Activated CD8-positive, alpha-beta memory T cell treated with anti-CD3 and anti-CD28 coated beads, Interleukin-2, amount 50 U/mL, for 24 hours (primary cell): ENCODE measurements at regions not wholly inside any gene's neighbourhood (a gene's known extent, or its start where the extent isn't known, plus 50 kb on each side); places are given as distances from the start of the nearest gene placed in this dataset.

Experiments
- DNase-seq: peaks from one replicate; pipeline ENCODE4 v3.0.0-alpha.2; 2020; ENCODE audit errors: extremely low read depth

DNA sequence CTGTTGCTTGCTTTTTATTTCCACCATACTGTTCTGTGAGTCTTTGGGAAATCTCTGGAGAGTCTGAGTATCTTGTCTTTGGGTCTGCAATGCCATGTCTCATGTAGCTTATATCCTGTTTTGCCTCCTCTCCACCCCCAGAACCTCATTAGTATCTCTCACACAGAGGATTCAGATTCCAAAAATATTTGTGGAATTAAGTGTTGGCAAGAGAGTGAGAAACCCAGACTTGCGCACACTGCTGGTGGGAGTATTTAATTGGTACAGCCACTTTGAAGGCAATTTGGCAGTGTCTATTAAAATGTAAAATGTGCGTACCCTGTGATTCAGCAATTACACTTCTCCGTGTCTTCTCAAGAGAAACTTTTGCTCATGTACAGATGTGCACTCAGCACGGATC, 68.6 kb downstream of the ZNF621 start:
- DNase-seq, result no peak

DNA sequence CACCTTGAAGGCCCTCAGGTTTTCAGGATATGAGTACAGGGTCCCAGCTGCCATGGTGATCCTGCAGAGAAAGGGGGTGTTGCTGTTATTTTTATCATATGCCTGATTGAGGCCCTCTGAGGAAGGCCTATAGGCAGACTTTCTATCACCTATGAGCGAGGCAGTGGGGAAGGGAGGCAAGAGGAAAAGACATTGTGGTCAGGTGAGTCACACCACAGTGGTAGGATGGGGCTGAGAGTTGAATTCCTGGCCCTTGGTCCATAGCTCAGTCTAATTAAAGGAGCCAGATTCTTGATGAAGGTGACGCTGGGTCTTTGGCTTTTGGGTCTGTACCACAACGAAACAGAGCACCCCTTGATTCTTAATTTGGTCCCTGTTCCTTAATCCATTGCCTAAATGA, 72.7 kb downstream of the ZNF621 start:
- DNase-seq, result no peak

DNA sequence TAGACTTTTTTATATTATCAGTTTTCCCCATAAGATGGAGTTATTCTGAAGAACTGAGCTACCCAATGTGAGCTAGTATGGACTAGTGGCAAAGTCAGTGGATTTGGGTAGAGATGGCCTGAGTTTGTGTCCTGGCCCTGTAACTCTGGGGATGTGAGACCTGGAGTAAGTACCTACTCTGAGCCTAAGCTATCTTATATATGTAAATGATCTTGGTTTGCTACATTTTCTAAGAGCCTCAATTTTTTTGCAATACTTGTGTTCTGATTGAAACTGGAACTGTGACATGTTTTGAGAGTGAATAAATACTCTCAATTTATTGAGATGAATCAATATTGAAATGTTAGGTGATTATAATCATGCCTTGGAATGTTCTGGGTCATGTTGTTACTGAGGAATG, 73.6 kb downstream of the ZNF621 start:
- no peak for DNase-seq

DNA sequence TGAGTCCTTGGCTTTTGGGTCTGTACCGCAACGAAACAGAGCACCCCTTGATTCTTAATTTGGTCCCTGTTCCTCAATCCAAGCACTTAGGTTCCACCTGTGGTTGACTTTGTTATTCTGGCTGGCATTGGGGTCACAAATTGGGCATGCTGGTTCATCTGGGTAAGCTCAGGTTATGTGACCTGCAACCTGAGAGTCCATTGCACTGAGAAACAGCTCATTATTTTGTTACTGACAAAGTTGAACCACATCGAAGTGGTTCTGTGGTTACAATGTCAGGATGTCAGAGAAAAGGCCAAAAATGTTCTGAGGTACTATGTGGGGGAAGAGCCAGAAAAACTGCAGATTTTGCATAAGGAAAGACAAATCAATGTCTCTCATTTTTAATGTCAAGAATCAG, 74.2 kb downstream of the ZNF621 start:
- DNase-seq, result no peak

DNA sequence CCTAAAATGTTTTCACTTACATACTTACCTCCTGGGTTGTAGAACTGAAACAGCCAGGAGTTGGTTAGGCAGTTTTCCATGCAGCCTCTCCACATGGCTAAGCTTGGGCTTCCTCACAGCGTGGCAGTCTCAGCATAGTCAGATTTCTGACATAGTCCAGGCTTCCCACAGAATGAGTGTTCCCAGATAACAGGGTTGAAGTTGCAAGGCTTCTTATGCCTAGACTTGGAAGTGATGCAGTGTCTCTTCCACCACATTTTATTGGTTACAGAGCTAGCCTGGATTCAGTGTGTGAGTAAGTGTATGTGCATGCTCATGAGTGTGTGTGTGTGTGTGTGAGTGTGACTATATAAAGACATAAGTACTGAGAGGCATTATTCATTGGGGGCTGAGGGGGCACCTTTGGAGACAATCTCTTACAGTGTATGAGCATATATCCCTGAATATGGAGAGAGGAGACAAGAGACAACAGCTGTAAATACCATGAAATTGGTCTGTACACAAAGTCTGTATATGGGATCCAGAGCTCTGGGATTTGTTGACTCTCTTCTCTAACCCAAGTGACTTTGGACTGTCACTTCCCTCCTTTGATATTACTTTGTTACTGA, 78.1 kb downstream of the ZNF621 start:
- no peak for DNase-seq

DNA sequence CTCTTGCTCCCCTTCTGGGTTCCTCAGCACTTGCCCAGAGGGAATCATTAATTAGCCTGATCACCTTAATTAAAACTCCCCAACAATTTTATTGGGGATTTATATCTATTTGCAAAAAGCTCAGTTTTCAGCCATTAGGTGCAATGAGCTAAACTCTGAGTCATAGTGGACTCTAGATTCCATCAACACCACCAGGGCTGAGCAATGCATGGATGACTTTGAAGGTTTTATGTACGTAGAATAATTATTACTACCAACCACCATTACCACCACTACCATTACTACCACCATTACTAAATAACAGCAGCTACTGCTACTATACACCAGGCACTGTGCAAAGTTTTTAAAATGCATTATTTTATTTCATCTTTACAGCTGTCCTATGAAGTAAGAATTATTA, 81.2 kb downstream of the ZNF621 start:
- DNase-seq, result no peak

DNA sequence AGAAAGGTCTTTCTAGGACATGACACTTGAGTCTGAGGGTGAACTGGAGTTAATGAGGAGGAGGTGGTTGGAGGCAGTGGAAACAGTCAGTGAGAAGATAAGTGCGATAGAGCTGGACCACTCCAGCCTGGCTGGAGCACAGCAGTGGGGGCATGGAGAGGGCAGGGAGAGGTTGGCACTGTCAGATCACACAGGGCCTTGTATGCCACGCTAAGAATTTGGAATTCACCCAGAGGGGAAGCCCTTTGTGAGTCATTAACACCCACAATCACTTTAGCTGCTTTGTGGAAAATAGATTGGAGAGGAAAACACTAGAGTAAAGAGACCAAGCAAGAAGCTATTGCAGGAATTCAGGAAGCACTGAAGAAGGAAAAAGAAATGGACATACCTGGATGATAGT, 83.3 kb downstream of the ZNF621 start:
- no peak for DNase-seq

DNA sequence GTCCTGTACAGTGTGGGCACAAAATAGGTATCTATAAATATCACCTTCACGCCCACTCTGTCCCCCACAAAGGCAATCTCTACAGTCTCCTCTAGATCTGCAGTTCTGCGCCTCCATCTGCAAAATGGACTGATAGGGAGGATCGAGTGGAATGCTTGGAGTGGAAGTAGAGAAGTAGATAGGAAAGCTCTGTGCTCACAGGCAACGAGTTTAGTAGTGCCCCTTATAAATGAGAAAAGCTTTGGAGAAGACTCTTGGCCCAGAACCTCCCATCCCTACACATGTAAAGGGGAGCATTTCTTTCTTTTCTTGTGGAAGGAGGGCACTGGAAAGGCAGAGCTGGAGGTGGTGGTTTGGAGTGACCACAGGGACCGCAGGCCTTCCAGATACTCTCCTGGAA, 88.5 kb downstream of the ZNF621 start:
- DNase-seq, result no peak

DNA sequence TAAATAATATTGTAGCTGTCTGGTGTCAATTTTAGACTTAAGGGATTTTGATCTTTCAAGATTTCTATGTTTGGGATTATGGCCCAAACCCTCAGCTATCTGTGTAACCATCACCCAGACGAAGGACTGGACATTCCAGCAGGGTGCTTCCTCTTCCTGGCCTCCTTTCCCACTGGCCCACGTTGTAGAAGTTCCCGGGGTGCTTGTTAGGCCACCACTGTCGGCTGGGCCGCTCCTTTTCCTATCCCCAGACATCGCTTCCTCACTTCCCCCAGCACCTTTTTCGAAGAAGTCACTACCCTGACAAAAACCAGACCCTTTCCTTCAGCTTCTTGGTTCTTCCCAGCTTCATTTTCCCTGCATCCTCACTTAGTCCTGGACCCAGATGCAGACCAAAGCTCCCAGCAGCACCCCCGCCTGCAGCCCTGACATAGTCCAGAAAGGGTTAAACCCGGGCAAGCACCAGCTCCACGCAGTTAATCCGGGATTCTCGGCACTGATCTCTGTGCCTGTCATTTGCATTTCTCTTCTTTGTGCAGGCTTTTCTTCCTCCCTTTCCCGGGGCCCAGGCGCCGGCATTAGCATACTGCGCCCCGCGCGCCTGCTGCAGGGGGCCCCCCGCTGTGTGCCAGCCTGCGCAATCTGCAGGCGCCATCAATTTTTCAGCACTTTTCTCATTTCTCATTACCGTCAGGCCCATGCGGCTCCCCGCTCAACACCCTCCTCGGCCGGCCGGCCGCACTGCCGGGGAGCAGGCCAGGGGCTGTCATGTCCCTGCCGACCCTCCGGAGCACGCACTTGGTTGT, 90.6 kb downstream of the ZNF621 start:
- no peak for DNase-seq

DNA sequence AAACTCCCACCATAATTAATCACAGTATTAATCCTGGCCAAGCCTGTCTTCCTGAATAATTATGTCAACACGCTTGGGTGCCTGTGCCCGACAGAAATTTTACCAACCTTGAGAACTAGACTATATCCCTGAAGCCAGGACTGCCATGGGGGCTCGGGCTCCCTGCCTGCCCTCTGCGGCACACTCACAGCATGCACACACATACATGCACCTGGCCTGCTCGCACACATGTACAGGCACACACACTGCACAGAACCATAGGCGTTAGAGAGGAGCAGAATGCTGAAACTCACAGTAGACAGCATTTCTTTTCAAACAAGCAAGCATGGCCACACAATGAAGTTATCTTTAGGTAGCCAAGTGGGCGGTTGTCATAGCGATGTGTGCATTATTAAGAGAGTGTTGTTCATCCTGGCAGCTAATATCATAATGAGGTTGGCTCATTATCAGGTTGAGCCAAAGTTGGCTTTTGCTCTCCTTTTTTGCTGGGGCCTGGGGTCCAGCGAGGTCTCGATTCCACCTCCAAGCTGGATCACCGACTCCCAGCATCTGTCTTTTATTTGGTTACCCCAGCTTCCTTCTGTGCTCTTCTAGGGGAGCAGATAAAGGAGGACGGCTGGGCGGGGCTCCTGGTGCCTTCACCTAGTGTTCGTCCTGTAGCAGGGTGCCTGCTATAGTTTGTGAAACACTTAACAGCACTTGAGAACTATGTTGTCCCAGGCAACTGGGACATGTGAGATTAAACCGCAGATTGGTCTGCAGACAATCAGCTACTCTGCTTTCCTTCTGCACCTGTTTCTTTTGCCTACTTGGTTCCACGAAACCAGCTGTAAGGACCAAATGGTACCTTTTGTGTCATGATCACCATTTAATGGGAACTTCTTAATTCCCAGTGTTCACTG, 91.4 kb downstream of the ZNF621 start:
- no peak for DNase-seq

DNA sequence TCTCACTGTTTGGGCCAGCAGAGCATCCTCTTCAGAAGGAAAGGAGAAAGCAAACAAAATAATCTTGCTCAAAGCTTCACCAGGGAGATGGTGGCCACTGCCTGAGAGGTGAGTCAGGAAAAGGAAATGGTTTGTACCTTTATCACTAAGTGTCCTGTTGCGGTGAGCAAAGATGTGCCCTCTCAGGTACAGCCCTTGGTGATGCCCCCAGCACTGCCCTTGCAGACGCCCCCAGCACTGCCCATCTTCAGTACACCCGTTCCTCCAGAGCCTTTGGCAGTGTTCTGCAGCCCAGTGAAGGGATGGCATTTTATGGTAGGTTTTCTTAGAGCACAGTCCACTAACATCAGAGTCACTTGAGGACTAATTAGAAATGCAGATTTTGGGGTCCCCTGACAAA, 92.3 kb downstream of the ZNF621 start:
- no peak for DNase-seq

DNA sequence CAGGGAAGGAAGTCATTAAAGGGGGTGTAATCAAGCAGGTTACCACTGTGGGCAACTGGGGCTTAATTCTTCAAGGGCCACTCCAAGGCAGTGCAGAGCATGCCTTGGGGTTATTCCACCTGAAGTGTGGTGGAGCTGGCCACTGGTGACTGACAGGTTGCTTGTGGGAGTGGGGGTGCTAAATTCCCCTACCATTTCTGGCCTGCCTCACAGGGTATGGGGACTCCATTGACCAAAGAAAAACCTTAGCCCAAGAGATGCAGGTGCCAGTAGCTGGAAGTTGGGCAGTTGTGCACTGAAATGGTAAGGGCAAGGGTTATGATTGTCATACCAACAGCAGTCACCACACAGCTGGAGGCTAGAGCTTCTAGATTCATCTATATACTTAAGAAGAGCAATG, 93.4 kb downstream of the ZNF621 start:
- DNase-seq, result no peak

DNA sequence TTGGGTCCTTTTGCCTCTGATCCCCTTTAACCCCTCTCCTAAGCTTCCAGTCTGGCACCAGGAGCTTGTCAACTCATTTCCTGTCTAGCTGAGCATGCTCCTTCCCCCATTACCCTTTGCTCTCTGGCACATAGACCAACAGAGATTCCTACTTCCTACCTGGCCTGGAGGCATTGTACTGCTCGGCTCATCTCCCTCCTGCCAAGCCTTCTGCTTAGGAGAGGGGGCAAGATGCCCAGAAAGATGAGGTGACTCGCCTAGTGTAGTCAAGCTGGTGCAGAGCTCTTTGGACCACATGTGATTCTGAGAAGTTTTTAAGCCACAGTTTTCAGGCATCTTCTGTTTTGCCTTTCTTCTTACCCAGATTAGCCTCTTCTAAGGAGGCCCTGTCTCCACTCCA, 95.4 kb downstream of the ZNF621 start:
- no peak for DNase-seq

DNA sequence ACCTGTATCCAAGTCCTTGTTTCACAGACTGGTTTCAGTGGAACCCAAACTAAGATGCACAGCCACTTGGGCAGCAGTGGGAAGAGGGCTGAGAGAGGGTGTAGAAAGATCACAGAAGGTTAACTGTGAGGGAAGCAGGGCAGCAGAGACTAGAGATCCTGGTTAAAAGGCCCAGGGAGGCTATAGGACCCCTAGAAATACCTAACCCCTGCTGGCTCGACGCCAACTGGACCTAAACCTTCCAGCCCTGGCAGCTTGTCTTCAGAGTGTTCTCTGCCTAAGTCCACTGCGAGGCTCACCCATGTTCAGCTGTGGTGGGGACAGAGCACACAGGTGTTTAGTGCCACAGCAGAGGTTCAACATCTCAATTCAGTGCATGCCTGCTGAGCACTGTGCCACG, 96.5 kb downstream of the ZNF621 start:
- DNase-seq, result no peak

DNA sequence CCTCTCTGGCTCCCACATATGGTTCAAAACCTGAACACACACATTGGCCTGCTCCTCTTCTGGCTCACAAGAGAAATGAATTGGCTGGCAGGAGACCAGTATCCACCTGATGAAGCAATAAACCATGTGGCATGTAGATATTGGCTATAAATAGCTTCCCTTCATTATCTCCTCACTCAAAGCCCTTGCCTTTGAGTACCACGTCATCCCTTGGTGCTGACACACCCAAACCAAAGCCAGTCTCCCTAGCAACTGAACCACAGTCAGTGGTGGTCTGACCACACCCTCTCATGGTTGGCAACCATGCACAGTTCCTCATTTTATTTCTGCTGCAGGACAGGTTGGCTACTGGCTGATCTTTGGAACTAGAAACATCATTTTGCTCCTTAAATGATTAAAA, 98.8 kb downstream of the ZNF621 start:
- DNase-seq, result no peak

DNA sequence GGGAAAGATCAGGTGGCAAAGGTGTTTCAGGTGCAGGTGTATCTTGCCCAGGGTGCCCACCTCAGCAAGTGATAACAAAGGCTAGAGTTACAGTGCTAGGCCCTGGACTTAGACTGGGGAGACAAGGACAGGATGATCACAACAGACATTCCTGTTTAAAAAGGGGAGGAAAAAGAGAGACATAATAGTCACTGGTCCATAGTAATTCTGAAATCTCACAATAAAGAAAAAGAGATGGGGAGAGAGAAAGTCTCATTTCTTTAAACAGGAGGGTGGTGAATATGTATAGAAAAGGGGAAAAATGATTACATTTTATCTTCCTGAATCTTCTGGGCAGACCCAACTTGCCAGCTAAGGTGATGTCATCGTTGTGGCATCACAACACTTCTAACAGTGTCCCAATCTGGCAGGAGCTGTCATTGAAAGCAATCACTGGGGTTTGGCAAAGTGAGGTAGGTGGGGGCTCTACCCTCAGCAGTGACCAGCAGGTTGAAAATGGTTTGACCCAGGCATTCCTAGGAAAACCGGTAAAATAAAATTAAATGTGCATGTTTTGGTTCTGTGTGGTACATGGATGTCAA, 99.5 kb downstream of the ZNF621 start:
- DNase-seq, result no peak

DNA sequence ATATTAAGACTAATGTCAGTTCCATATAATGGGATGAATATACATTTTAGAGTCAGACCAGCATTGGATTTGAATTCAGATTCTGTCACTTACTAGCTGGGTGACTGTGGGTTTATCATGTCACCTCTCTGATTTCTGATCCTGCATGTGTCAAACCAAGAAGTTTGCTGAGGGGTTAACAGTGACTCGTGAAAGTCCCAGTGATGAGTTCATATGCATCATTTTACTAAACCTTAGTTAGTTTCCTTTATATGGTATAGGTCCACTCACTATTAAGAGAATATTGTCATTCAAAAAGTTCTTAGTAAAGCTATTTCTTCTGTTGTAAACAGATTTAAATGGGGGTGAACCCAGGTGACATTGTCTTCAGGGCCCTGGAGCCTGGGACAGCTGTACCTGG, 102.3 kb downstream of the ZNF621 start:
- DNase-seq, result no peak

DNA sequence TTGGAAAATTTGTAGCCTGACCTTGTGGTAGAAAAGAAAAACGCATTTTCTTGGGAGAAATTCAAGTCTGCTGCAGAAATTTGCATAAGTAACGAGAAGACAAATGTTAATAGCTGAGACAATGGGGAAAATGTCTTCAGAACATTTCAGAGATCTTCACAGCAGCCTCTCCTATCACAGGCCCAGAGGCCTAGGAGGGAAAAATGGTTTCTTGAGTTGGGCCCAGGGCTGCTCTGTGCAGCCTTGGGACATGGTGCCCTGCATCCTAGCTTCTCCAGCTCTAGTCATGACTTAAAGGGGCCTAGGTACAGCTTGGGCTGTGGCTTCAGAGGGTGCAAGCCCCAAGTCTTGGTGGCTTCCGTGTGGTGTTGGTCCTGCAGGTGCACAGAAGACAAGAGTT, 104.2 kb downstream of the ZNF621 start:
- no peak for DNase-seq

DNA sequence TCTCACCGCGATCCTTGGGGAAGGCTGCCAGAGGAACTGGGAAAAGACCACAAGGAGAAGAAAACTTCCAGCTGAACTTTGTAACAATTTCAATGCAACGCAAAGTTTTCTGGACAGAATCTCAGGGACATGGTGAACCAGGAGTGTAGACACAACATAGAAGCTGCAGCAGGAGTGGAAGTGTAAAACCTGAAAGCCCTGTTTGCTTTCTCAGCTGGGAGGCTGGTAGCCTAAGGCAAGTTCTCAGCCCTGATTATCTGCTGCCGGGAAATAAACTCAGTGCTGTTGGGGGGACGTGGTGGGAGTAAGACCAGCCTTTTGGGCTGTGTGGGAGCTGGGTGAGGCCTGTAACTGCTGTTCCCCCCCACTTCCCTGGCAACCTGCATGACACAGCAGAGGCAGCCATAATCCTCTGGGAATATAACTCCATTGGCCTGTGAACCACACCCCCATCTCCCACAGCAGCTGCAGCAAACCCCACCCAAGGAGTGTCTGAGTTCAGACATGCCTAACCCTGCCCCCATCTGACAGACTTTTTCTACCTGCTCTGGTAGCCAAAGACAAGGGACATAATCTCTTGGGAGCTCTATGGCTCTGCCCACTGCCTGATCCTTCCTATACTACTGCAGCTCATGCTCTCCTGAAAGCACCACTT, 106.7 kb downstream of the ZNF621 start:
- no peak for DNase-seq

DNA sequence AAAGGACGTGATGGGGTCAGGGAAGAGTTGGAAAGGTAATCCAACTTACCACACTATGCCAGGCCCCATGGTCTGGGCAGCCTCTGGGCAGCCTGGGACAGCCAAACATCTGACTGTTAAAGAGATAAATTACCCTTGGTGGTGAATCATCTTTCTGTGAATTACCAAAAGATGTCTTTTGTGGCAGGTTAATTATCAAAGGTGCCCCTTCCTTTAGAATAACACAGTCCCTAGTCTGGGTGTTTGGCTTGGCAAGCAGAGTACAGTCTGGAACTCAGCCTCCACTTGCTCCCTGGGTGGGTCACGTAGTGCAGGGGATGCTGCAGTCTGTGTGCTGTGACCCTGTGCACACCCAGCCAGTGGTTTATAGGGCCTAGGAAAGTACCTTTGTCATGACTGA, 113.1 kb downstream of the ZNF621 start:
- no peak for DNase-seq

DNA sequence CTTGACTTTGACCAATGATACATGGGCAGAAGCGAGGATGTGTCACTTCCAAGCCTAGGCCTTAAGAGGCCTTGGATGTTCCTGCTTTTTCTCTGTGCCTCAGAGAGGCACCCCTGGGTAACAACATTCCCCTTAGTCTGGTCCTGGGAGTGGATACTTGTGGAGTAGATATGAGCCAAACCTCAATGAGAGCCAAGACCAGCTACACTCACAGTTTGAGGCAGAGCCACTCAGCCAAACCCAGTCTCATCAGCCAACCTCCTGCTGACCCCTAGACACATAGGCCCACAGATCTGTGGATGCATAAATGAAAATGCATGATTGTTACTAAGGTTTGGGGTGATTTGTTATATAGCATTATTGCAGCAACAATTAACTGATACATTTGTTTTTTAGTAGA, 114.2 kb downstream of the ZNF621 start:
- DNase-seq, result no peak

DNA sequence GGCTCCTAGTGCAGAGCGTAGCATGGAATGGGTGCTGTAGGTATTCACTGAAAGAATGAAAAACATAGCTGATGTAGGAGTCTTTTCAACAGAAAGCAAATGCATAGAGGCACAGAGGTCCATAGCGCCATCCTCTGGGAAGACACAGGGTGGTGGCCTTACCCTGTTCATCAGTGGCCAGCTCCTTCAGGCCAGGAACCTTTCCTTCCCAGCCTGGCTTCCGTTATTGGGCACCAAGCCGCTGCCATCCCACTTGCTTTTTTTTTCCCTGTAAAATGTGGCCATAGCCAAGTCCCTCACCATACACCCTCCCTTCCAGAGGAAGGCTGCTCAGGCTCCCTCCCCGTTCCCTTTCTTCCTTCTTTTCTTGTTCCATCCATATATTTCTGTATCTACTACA, 118.1 kb downstream of the ZNF621 start:
- DNase-seq, result no peak
